Omental fat pad (tissue), 3 donors: ENCODE measurements at regions not wholly inside any gene's neighbourhood (a gene's known extent, or its start where the extent isn't known, plus 50 kb on each side); places are given as distances from the start of the nearest gene placed in this dataset.

Source experiments
- ATAC-seq: fragments of 150-250 bp; one replicate; pipeline ENCODE4 v1.9.1; 2016; ENCODE audit warnings: mild to moderate bottlenecking, moderate library complexity; ENCODE audit not compliant: low FRiP score
- DNase-seq: peaks from one replicate; pipeline ENCODE4 v3.0.0-alpha.2; 2019; ENCODE audit warnings: low spot score
- TF ChIP-seq, protein P1 (sequence below), 3 donors: fragments of 450-650 bp; IDR thresholded peaks; one replicate each; pipeline ENCODE4 v1.5.1; 2016 to 2017; ENCODE audit warnings: antibody characterized with exemption in 3 of 3, mild to moderate bottlenecking in 3 of 3, moderate library complexity in 2 of 3

DNA sequence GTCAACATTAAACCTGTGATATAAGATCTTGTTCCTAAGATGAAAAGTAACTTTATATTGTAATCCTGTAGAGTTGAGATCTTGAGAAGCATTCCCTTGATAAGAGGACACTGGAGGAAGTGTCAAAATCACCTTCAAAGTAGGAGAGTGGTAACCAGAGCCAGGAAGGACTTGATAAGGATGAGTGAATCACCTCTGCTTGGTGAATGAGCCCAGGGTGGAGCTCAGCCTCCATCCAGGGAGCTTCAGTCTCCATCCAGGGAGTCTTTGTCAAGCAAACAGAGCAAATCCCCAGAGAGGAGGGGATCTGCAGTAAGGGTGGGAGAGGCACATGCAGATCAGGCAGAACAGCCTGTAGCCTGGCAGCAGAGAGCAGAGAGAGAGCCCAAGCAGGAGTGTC is 167.1 kb upstream of the SIX2 start:
- no peak for DNase-seq
- ATAC-seq, result peak; percentile 34
- TF ChIP-seq, protein P1, sequence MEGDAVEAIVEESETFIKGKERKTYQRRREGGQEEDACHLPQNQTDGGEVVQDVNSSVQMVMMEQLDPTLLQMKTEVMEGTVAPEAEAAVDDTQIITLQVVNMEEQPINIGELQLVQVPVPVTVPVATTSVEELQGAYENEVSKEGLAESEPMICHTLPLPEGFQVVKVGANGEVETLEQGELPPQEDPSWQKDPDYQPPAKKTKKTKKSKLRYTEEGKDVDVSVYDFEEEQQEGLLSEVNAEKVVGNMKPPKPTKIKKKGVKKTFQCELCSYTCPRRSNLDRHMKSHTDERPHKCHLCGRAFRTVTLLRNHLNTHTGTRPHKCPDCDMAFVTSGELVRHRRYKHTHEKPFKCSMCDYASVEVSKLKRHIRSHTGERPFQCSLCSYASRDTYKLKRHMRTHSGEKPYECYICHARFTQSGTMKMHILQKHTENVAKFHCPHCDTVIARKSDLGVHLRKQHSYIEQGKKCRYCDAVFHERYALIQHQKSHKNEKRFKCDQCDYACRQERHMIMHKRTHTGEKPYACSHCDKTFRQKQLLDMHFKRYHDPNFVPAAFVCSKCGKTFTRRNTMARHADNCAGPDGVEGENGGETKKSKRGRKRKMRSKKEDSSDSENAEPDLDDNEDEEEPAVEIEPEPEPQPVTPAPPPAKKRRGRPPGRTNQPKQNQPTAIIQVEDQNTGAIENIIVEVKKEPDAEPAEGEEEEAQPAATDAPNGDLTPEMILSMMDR (IDR thresholded peaks at IDR 0.05), result no peak

DNA sequence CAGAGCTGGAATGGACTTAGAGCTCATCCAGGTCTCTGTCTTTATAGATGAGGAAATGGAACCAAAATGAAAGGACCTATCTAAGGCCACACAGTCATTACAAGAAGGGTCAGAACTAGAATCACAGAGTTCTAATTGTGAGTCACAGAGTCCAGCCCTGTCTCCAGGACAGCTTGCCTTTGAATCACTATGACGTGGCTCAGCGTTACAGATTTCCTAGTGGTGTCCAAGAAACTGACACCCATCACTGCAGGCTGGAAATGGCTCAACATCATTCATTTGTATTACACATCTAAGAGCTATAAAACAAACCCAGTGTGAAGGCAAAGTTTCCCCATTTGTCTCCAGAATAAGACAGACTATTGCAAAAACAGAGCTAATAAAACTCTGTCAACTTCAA is 164.3 kb upstream of the SIX2 start:
- ATAC-seq (peak; percentile 69), DNase-seq (no peak)
- TF ChIP-seq, protein P1 (IDR thresholded peaks at IDR 0.05), result no peak

DNA sequence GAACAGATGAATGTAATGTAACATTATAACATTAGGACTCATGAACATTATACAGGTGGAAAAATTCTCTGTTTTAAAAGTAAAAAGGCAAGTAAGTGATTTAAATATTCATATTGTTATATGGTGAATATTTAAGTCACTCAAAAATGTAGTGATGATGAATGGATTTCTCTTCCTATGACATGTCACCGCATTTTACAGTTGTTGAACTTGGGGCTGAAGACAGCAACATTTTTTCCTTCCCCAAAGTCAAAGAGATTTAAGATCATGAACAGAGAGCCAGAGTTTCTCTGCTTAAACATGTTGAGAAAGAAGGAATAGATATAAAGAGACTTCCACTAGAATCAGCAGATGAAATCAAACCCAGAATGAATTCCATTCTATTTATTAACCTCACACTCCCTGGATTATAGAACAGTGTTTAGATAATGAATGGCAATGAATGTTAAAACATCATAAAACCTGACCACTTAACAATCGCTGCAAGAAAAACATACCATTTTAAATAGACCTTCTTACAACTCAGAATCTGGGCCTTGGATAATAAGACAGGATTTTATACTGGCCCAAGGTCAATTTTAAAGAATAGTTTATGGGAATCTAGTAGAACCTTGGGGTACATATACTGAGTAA is 163.6 kb upstream of the SIX2 start:
- TF ChIP-seq, protein P1 (IDR thresholded peaks at IDR 0.05), result no peak
- no peak for ATAC-seq
- no peak for DNase-seq

DNA sequence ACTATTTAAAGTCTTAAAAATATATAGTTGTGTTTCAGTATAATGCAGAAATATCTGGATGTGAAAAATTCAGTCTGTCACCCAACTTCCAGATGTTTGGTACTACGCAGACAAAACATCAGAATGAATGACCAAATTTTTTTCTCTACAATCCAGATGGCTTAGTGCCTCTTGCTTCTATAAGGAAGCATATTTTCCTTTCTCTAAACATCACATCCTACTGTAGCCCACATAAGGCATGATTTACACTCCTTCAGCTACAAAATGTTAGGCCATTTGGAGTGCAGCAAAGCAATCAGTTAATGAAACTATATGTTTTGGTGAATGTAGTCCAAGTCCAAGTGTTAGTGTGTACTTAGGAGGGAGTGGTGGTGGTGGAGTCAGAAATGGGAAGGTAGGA is 162.9 kb upstream of the SIX2 start:
- ATAC-seq, result no peak
- TF ChIP-seq, protein P1 (IDR thresholded peaks at IDR 0.05), result no peak
- DNase-seq, result no peak

DNA sequence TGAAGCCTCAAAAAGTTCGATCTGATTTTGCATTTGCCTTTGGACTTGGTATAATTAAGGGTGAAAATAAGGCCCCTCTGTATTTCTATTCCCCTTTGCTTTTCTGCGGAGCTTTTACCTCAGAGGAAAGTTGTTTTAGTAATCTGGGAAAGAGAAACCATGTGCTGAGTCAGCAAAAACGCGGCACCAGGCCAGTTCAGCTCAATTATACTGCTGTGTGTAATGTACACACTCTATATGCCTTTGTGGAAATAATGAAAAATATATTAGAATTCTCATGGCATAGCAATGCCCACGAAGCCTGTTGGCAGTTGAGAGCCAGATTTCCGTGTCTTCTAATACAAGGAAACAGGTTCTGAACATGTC is 161.9 kb upstream of the SIX2 start:
- DNase-seq, result no peak
- TF ChIP-seq, protein P1 (IDR thresholded peaks at IDR 0.05), result no peak
- no peak for ATAC-seq

DNA sequence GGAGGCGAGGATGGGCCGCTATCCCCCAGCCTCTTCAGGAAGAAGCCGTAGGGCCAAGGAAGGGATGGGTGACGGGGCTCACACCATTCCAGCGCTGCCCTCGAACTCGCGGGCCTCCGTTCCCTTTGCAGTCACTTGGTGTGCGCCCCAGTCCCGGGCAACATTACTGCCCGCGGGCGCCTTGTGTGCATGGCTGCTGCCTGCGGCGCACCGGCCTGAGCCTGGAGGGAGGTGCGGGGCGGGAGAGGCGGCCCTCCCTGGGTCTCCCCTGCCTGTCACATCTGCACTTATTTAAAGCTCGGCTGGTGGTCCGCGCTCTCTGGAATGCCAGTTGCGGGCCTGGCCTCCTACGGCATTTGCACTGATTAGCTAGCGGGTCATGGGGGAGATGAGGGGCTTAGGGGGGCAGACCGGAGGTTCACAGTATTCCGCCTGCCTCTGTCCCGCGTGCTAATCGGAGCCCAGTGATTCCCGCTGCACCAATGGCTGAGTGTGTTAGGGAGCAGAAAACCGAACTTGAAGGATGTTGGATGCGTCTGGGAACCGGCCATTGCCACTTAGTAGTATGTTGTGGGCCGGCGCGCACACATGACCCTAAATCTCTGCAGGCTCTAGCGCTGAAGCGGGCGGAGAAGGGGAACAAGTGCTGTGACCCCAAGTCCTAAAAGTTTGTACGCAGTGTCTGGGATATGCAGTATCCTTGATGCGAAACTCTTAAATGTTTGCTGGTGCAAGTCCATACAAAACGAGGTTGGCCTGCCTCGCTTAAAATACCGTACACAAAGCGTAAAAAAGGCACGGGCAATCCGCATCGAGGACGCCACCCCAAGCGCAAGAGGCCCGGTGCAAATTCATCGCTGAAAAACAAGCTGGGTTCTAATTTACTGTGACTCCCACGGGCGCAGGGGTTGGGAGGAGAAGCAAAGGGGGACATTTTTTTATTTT is 161.2 kb upstream of the SIX2 start:
- TF ChIP-seq, protein P1 (IDR thresholded peaks at IDR 0.05), result no peak
- ATAC-seq, result peak; percentile 8
- DNase-seq, result no peak
